Endothelial cell of umbilical vein (primary cell): ENCODE measurements at regions not wholly inside any gene's neighbourhood (a gene's known extent, or its start where the extent isn't known, plus 50 kb on each side); places are given as distances from the start of the nearest gene placed in this dataset.

Source experiments
- JUN ChIP-seq: IDR thresholded peaks from 2 replicates; pipeline ENCODE4 v1.6.1; 2011; ENCODE audit warnings: borderline replicate concordance, low read depth; ENCODE audit not compliant: insufficient read length, insufficient read depth
- POLR2AphosphoS5 ChIP-seq: IDR thresholded peaks from 2 replicates; pipeline ENCODE4 v1.6.1; 2012; ENCODE audit warnings: low read depth, mild to moderate bottlenecking, control low read depth, low read length, moderate library complexity; ENCODE audit not compliant: insufficient read depth

GRCh38 chr14:66174453-66174891 lies 311.7 kb upstream of the CCDC196 start:
- TF ChIP-seq POLR2AphosphoS5 (no peak), JUN (no peak)
